Stimulated activated CD8-positive, alpha-beta memory T cell treated with anti-CD3 and anti-CD28 coated beads, Interleukin-12 subunit alpha, Interleukin-12 subunit beta, amount 100 ng/mL, for 1 hour (primary cell): ENCODE measurements at regions not wholly inside any gene's neighbourhood (a gene's known extent, or its start where the extent isn't known, plus 50 kb on each side); places are given as distances from the start of the nearest gene placed in this dataset.

Source experiments
- DNase-seq: peaks from one replicate; pipeline ENCODE4 v3.0.0-alpha.2; 2020; ENCODE audit warnings: low read depth

- DNase-seq: no peak
Measured at GRCh38 chr10:44822966-44823365, 88.2 kb upstream of the TMEM72 start.

GRCh38 chr10:44824607-44825006, 86.5 kb upstream of the TMEM72 start:
- DNase-seq: no peak

GRCh38 chr10:44827431-44828006, 83.6 kb upstream of the TMEM72 start:
- no peak for DNase-seq

DNA sequence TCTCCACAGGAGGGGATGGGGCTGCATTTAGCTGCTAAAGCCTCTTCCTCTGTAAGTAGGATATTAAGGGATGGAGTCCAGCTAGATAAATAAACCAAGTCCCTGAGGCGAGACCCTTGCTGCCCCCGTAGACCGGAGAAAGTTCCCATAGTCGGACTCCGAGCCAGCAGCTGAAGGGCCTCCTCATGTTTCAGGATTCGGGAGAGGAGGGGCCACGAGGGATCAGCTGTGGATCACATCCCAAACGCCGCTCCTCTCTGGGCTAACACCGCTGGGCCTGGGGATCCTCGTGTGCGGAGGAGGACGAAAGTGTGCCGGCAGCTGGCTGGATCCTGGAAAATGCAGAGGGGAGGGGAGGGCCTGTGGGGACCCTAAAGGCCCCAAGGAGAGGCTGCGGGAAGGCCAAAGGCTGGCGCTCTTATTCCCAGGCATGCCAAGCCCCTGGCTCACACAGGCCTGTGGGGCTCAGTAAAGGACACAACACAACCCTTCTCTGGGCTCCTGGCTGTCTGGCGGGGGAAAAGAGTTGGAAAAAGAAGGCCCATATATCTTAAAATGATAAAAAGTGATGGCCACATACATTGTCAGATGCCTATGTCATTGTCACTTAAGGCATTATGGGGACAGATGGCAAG, 82.5 kb upstream of the TMEM72 start:
- no peak for DNase-seq

- DNase-seq: no peak
Measured at GRCh38 chr10:44829426-44829825, 81.7 kb upstream of the TMEM72 start.

DNA sequence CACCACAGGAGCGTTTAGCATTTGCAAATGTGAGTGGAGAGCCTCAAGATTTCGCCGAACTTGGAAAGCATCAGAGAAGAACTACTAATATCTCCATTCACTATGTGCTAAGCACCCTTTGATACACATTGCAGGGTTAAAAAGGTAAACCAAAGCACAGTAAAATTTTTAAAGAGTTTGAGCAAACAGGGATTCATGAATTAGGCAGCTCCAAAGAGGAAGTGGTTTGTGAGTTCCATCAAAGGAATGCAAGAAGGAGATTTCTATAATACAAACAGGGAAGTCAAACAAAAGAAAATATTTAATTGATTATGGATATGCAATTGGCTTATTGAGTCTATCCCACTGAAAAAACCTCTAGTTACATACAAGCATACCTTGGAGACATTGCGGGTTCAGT, 81.1 kb upstream of the TMEM72 start:
- DNase-seq: no peak

GRCh38 chr10:44831581-44831980, 79.6 kb upstream of the TMEM72 start:
- DNase-seq: no peak

- no peak for DNase-seq
Measured at GRCh38 chr10:44832595-44833390, 78.3 kb upstream of the TMEM72 start.

DNA sequence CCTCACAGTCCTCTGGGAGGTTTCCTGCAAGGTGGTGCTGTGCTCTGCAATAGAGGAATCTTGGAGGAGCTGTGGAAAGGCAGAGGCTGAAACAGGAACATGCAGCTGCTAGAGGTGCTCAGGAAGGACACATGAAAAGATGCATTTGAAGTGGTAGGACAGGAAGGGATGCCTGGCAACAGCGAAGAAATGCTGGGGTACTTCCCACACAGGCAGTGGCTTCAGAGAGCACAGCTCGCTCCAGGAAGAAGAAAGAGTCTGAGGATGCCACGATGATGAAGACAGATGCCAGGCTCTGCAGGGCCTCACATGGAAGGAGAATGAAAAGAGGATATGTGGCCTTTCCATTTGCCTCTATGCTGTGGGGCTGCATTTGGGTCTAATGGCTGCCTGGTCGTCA, 77.0 kb upstream of the TMEM72 start:
- DNase-seq: no peak

- no peak for DNase-seq
Measured at GRCh38 chr10:44835300-44835699, 75.8 kb upstream of the TMEM72 start.

DNA sequence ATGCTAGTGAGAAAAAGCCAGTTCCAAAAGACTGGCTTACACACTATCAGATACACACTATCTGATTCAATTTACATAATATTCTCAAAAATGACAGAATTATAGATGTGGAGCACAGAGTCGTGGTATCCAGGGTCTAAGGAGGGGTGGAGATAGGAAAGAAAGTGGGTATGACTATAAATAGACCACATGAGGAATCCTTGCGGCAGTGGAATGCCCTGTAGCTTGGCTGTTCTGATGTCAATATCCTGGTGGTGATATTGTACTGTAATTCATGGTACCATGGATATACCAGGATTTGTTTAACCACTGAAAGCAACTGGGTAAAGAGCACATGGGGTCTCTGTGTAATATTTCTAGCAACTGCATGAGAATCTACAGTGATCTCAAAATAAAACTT, 67.7 kb upstream of the TMEM72 start:
- no peak for DNase-seq

- no peak for DNase-seq
Measured at GRCh38 chr10:44845361-44846175, 65.6 kb upstream of the TMEM72 start.

DNA sequence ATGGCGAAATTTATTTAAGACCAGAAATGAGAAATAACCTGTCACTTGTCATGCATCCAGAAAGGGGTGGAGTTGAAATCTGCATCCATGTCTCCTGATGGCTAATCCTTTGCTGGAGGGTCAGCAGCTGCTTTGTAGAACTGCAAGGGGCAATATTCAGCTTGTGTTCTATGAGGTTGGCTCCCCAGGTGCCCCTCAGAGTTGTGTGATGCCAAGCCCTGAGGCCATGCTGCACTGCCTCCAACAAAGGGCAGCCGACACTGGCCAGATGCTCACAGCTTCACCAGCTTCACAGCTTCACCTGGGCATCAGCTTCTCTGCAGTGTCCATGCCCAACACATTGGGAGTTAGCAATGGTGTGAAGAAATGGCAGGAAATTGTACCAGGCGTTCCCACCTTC, 64.0 kb upstream of the TMEM72 start:
- DNase-seq: no peak

- no peak for DNase-seq
Measured at GRCh38 chr10:44848211-44848610, 62.9 kb upstream of the TMEM72 start.

GRCh38 chr10:44849936-44850335, 61.2 kb upstream of the TMEM72 start:
- no peak for DNase-seq

- no peak for DNase-seq
Measured at GRCh38 chr10:44850356-44850934, 60.7 kb upstream of the TMEM72 start.

GRCh38 chr10:44851413-44851812, 59.7 kb upstream of the TMEM72 start:
- no peak for DNase-seq

DNA sequence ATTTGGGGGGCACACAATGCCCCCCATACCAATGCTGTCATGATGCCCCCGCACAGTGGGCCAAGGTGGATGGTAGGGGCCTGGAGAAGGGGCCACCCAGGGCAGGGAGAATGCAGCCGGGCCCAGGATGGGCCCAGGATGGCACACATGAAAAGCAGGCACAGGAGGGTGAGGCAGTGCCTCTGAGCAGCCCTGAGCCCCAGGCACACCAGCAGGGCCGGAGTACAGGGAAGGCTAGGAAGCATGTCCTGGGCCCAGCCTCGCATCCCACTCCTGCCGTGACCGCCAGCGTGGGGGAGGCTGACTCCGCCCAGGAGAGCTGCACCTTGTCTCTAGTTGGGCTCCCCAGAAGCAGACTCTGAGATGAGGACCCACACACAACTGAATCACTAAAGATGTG, 59.3 kb upstream of the TMEM72 start:
- no peak for DNase-seq

- DNase-seq: no peak
Measured at GRCh38 chr10:44853148-44853734, 57.9 kb upstream of the TMEM72 start.

GRCh38 chr10:44853796-44854195, 57.3 kb upstream of the TMEM72 start:
- DNase-seq: no peak

- DNase-seq: no peak
Measured at GRCh38 chr10:44854693-44855350, 56.3 kb upstream of the TMEM72 start.
